Stimulated activated naive B cell treated with anti-CD40 and anti-IgM and Interleukin-4, amounts not matched to agents 10 μg/mL and 1 μg/mL and 100 μg/mL, for 72 hours (primary cell): ENCODE measurements at regions not wholly inside any gene's neighbourhood (a gene's known extent, or its start where the extent isn't known, plus 50 kb on each side); places are given as distances from the start of the nearest gene placed in this dataset.
"Not testable (repeated sequence)": the region's sequence is repeated elsewhere in the genome, so short reads cannot be mapped to it uniquely, and the experiment has no call there.

Experiments
- ATAC-seq, 2 donors: fragments of 150-1000 bp; cut with Tn5 transposase; replicated peaks; 2 replicates each; pipeline ENCODE4 v1.10.0; 2021; ENCODE audit warnings: moderate library complexity in 1 of 2
- DNase-seq: peaks from one replicate; pipeline ENCODE4 v3.0.0; 2021
- H3K27ac Mint-ChIP-seq: one replicate; pipeline ENCODE4 v1.8.0; 2022; ENCODE audit warnings: mild to moderate bottlenecking, mixed read lengths
- H3K27me3 Mint-ChIP-seq, 2 donors: one replicate each; pipeline ENCODE4 v1.8.0; 2022; ENCODE audit warnings: mixed read lengths in 2 of 2
- H3K36me3 Mint-ChIP-seq, 2 donors: one replicate each; pipeline ENCODE4 v1.8.0; 2022; ENCODE audit warnings: mixed read lengths in 2 of 2, mild to moderate bottlenecking in 1 of 2
- H3K4me1 Mint-ChIP-seq, 2 donors: one replicate each; pipeline ENCODE4 v1.8.0; 2022; ENCODE audit warnings: mixed read lengths in 2 of 2, mild to moderate bottlenecking in 1 of 2
- H3K4me3 Mint-ChIP-seq, 2 donors: one replicate each; pipeline ENCODE4 v1.8.0; 2022; ENCODE audit warnings: mild to moderate bottlenecking in 2 of 2, mixed read lengths in 2 of 2, moderate library complexity in 1 of 2
- H3K9me3 Mint-ChIP-seq, 2 donors: one replicate each; pipeline ENCODE4 v1.8.0; 2022; ENCODE audit warnings: mixed read lengths in 2 of 2, mild to moderate bottlenecking in 1 of 2

- Mint-ChIP-seq H3K27ac (no peak overlapping the region), H3K9me3 (peaks cover 0 to 5% of the 10 kb centered on the region in 2 donors), H3K27me3 (no peaks in the 10 kb centered on the region), H3K36me3 (no peaks in the 10 kb centered on the region), H3K4me3 (no peak overlapping the region), H3K4me1 (no peaks in the 10 kb centered on the region)
- DNase-seq, result no peak
- ATAC-seq, result no peak
Measured at GRCh38 chr7:114364151-114364550, 50.5 kb upstream of the FOXP2 start.

DNA sequence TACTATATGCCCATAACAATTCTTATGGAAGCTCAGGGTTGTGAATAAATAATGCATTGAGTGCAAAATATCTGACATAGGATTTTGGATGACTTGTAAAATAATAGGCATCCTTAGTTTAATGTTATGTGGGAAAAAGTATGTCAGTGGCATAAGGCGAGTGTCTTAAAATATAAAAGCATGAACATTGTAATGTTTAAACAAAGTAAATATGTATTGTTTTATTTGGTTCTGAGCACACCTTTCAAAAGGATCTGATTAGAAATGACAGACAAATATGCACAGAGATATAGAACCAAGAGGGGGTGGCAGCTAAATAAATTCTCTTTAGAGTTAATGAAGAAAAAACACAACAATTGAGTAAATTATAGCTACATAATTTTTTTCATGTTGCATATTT is 51.3 kb upstream of the FOXP2 start:
- no peak for DNase-seq
- ATAC-seq, result no peak
- no peak overlapping the region for H3K4me3 Mint-ChIP-seq
- peaks cover 0 to 5% of the 10 kb centered on the region in 2 donors for H3K9me3 Mint-ChIP-seq
- H3K36me3 Mint-ChIP-seq, result no peaks in the 10 kb centered on the region
- no peaks in the 10 kb centered on the region for H3K4me1 Mint-ChIP-seq
- H3K27ac Mint-ChIP-seq, result no peak overlapping the region
- H3K27me3 Mint-ChIP-seq, result no peaks in the 10 kb centered on the region

GRCh38 chr7:114358911-114359310 is 55.7 kb upstream of the FOXP2 start:
- H3K9me3 Mint-ChIP-seq, result peaks cover 0 to 5% of the 10 kb centered on the region in 2 donors
- no peak overlapping the region for H3K4me3 Mint-ChIP-seq
- no peak overlapping the region for H3K27ac Mint-ChIP-seq
- no peaks in the 10 kb centered on the region for H3K36me3 Mint-ChIP-seq
- H3K27me3 Mint-ChIP-seq, result no peaks in the 10 kb centered on the region
- DNase-seq (no peak), ATAC-seq (no peak)
- H3K4me1 Mint-ChIP-seq, result no peaks in the 10 kb centered on the region

DNA sequence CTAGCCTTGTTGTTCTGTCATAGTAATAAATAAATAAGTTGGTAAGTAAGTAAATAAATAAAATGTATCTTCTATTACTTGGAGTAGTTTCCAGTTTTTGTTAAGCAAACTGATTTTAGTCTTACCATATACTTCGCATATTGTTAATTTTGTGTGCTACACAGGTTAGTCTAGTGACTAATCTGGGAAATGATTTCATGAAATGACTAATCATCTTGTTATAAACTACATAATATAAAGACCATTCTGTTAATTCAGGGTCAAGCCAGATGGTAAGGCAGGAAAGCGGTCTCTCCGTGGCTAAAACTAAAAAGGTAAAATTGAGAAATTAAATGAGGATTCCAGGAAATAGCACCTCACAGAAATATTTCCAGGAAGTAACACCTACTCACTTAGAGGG is 58.5 kb upstream of the FOXP2 start:
- Mint-ChIP-seq H3K27ac (no peak overlapping the region), H3K9me3 (peaks cover 0 to 5% of the 10 kb centered on the region in 2 donors), H3K27me3 (no peaks in the 10 kb centered on the region), H3K4me1 (no peaks in the 10 kb centered on the region), H3K36me3 (no peaks in the 10 kb centered on the region), H3K4me3 (no peak overlapping the region)
- ATAC-seq, result no peak
- no peak for DNase-seq

DNA sequence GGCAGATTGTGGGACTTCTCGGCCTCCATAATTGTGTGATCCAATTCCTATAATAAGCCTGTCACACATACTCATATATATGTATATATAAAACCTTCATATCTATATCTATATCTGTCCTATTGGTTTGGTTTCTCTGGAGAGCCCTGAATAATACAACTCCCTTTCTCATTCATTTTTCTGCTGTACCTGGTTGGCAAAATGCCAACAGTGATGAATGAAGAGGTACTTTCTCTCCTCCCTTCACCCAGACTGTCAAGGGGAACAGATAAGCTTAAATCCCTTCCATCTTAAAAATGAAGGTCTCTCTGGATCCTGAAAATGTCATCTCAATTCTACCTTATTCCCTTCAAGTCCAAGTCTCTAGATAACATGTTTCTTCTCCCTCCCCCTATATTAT is 60.3 kb upstream of the FOXP2 start:
- Mint-ChIP-seq H3K27ac (no peak overlapping the region), H3K9me3 (no peaks in the 10 kb centered on the region), H3K36me3 (no peaks in the 10 kb centered on the region), H3K4me3 (no peak overlapping the region), H3K4me1 (no peaks in the 10 kb centered on the region), H3K27me3 (no peaks in the 10 kb centered on the region)
- ATAC-seq (no peak), DNase-seq (no peak)

DNA sequence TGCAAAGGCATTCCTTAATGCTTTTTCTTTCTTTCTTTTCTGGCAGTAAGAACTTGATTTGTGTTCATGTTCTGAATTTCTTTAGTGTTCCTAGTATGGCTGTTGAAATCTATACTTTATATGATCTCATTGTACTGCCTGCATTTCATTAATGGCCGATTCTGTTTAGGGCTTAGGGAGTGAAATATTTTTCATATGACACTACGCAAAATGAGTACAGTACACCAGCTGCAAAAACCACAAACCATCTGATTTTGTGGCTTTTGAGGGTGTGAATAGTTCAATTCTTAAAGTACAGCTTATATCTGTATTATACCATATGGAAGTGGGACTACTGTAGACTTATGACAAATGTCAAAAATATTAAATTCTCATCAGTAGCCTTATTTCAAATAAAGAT is 69.1 kb upstream of the FOXP2 start:
- DNase-seq (no peak), ATAC-seq (no peak)
- Mint-ChIP-seq H3K27me3 (no peaks in the 10 kb centered on the region), H3K4me3 (no peak overlapping the region), H3K9me3 (no peaks in the 10 kb centered on the region), H3K27ac (no peak overlapping the region), H3K36me3 (no peaks in the 10 kb centered on the region), H3K4me1 (no peaks in the 10 kb centered on the region)

DNA sequence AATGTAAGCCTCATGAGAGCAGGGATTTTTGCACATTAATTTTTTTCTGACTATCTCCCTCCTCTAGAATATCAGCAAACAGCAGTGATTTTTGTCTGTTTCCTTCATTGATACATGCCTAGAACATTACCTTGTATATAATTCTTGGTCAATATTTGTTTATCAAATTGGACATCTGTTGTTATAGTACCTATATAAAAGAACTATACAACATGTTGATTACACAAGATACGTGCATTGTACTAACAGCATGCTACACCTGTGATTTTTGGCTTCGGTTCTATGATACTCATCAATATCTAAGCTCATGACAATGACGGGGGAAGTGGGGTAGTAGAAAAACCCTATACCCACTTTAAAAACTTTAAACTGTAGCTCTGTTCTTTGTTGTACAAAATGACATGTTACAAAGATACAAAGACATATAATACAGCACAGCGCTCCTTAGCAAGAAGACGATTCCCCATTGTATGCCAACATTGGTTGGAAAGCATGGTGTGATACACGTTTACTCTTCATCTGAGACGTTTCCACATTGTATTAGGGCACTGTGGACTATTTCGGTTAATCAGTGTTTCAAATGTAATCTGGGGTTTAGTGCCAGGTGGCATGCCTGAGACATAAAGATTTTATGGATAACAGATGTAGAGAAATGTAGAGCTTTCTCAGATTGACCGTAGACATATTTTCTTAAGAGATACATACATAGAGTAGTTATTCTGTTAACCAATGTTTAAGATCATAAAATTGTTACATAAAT is 70.5 kb upstream of the FOXP2 start:
- Mint-ChIP-seq H3K36me3 (no peaks in the 10 kb centered on the region), H3K27me3 (no peaks in the 10 kb centered on the region), H3K9me3 (no peaks in the 10 kb centered on the region), H3K4me1 (no peaks in the 10 kb centered on the region), H3K27ac (no peak overlapping the region), H3K4me3 (no peak overlapping the region)
- ATAC-seq, result no peak
- no peak for DNase-seq

DNA sequence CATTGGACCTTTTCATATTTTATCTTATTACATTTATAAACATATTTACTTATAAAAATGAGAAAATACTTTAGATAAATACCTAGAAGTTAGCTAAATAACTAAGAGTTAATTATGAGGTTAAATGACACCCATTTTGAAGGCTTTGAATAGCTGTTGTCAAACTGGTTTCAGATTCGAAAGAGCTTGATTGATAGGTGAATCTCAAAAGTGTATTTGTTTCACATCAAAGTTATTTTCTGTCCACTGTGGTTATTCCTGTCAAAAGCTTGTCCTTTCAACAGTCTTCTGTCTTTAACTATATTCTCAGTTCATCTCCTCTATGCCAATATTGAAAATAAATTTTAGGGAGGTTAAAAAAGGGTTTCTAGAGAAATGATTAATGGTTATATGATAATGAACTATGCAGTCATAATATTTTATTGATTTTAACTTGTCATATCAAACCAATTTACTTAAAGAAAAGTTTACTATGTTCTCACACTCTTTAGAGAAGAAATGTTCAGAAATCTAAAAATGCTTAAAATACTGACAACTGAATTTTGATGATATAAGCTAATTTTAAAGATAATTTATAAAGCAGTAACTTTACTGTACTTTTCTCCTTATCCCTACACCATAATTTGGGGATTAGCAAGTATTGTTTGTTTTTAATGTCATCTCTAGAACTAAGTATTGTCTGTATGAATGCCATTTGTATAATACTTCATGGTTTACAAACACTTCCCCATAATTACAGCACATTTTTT is 72.0 kb upstream of the FOXP2 start:
- ATAC-seq (no peak), DNase-seq (no peak)
- no peaks in the 10 kb centered on the region for H3K36me3 Mint-ChIP-seq
- H3K27me3 Mint-ChIP-seq, result no peaks in the 10 kb centered on the region
- H3K4me3 Mint-ChIP-seq, result no peak overlapping the region
- no peaks in the 10 kb centered on the region for H3K4me1 Mint-ChIP-seq
- no peaks in the 10 kb centered on the region for H3K9me3 Mint-ChIP-seq
- H3K27ac Mint-ChIP-seq, result no peak overlapping the region

DNA sequence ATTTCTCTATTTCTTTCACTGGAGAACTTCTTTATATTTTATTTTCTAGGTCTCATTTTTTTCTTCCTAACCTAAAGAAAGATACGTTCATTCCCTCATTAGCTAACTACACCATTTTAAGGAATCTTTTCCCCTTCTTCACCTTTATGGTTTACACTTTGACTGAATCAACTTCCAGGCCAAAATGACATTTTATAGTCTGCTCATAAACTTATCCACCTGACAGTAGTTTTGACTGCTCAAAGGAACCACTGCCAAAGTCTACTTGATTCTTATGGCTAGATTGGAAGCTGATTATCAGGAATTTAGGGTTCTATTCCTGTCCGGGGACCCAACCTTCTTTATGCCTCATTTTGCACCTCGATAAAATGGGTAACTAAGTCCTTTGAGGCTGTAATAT is 73.0 kb upstream of the FOXP2 start:
- Mint-ChIP-seq H3K36me3 (no peaks in the 10 kb centered on the region), H3K4me3 (no peak overlapping the region), H3K27ac (no peak overlapping the region), H3K4me1 (no peaks in the 10 kb centered on the region), H3K27me3 (no peaks in the 10 kb centered on the region), H3K9me3 (no peaks in the 10 kb centered on the region)
- DNase-seq, result no peak
- ATAC-seq, result no peak

- no peak for DNase-seq
- no peak for ATAC-seq
- no peak overlapping the region for H3K27ac Mint-ChIP-seq
- H3K27me3 Mint-ChIP-seq, result no peaks in the 10 kb centered on the region
- no peaks in the 10 kb centered on the region for H3K36me3 Mint-ChIP-seq
- H3K9me3 Mint-ChIP-seq, result no peaks in the 10 kb centered on the region
- H3K4me3 Mint-ChIP-seq, result no peak overlapping the region
- H3K4me1 Mint-ChIP-seq, result no peaks in the 10 kb centered on the region
Measured at GRCh38 chr7:114334989-114335388, 79.6 kb upstream of the FOXP2 start.

GRCh38 chr7:114329458-114329857 is 85.2 kb upstream of the FOXP2 start:
- H3K27ac Mint-ChIP-seq, H3K36me3 Mint-ChIP-seq, H3K4me3 Mint-ChIP-seq, H3K27me3 Mint-ChIP-seq, H3K4me1 Mint-ChIP-seq, ATAC-seq, DNase-seq, H3K9me3 Mint-ChIP-seq: not testable (repeated sequence)

- no peak overlapping the region for H3K4me3 Mint-ChIP-seq
- DNase-seq, result no peak
- H3K27me3 Mint-ChIP-seq, result no peaks in the 10 kb centered on the region
- no peaks in the 10 kb centered on the region for H3K4me1 Mint-ChIP-seq
- H3K27ac Mint-ChIP-seq, result no peak overlapping the region
- H3K9me3 Mint-ChIP-seq, result peaks cover 0 to 2% of the 10 kb centered on the region in 2 donors
- H3K36me3 Mint-ChIP-seq, result no peaks in the 10 kb centered on the region
- no peak for ATAC-seq
Measured at GRCh38 chr7:114317450-114318098, 97.0 kb upstream of the FOXP2 start.

- no peaks in the 10 kb centered on the region for H3K4me1 Mint-ChIP-seq
Measured at GRCh38 chr7:114312649-114313048, 102.0 kb upstream of the FOXP2 start.

GRCh38 chr7:114310345-114311110 is 104.1 kb upstream of the FOXP2 start:
- Mint-ChIP-seq H3K4me1 (no peaks in the 10 kb centered on the region), H3K9me3 (no peaks in the 10 kb centered on the region), H3K4me3 (no peak overlapping the region), H3K36me3 (no peaks in the 10 kb centered on the region), H3K27me3 (no peaks in the 10 kb centered on the region), H3K27ac (no peak overlapping the region)
- peak in 1 of 2 donors; percentile 18 for ATAC-seq
- no peak for DNase-seq

More at GRCh38 chr7:114312649-114313048, 102.0 kb upstream of the FOXP2 start:
- Mint-ChIP-seq H3K27me3 (no peaks in the 10 kb centered on the region), H3K27ac (no peak overlapping the region), H3K36me3 (no peaks in the 10 kb centered on the region), H3K9me3 (no peaks in the 10 kb centered on the region), H3K4me3 (no peak overlapping the region)
- ATAC-seq, result no peak
- DNase-seq, result no peak
